Neural progenitor cell (in vitro differentiated cells): ENCODE measurements at regions not wholly inside any gene's neighbourhood (a gene's known extent, or its start where the extent isn't known, plus 50 kb on each side); places are given as distances from the start of the nearest gene placed in this dataset.

ENCODE experiments used
- DNase-seq: peaks from one replicate; pipeline ENCODE4 v3.0.0-alpha.2; 2016; ENCODE audit warnings: low spot score
- H2AFZ ChIP-seq: fragments of 200-600 bp; sonication (generic); replicated peaks from 2 replicates; pipeline ENCODE4 v1.6.1; 2016; ENCODE audit warnings: antibody characterized with exemption
- H3F3A ChIP-seq: fragments of 200-600 bp; sonication (generic); 2 replicates; pipeline ENCODE4 v1.6.1; 2016; ENCODE audit warnings: antibody characterized with exemption, low read depth
- H3K27ac ChIP-seq: fragments of 200-600 bp; sonication (generic); 2 replicates; pipeline ENCODE4 v1.5.1; 2016; ENCODE audit warnings: mild to moderate bottlenecking
- H3K27me3 ChIP-seq: fragments of 200-600 bp; sonication (generic); 2 replicates; pipeline ENCODE4 v1.6.1; 2016; ENCODE audit warnings: mild to moderate bottlenecking, moderate library complexity
- H3K36me3 ChIP-seq: fragments of 200-600 bp; sonication (generic); 2 replicates; pipeline ENCODE4 v1.5.1; 2016
- H3K4me1 ChIP-seq: fragments of 200-600 bp; sonication (generic); 2 replicates; pipeline ENCODE4 v1.6.1; 2016; ENCODE audit warnings: mixed run types
- H3K4me2 ChIP-seq: fragments of 200-600 bp; sonication (generic); 2 replicates; pipeline ENCODE4 v1.6.1; 2016
- H3K4me3 ChIP-seq: fragments of 200-600 bp; sonication (generic); 2 replicates; pipeline ENCODE4 v1.5.1; 2016
- H3K79me2 ChIP-seq: fragments of 200-600 bp; sonication (generic); 2 replicates; pipeline ENCODE4 v1.6.1; 2016; ENCODE audit warnings: low read depth
- H3K9ac ChIP-seq: fragments of 200-600 bp; sonication (generic); 2 replicates; pipeline ENCODE4 v1.6.1; 2016
- H3K9me3 ChIP-seq: fragments of 200-600 bp; sonication (generic); 2 replicates; pipeline ENCODE4 v1.5.1; 2016; ENCODE audit warnings: low read depth
- H4K20me1 ChIP-seq: fragments of 200-600 bp; sonication (generic); 2 replicates; pipeline ENCODE4 v1.6.1; 2016; ENCODE audit warnings: low read depth
- H3K27ac Mint-ChIP-seq: 3 replicates; pipeline ENCODE4 v1.8.0; 2021; ENCODE audit warnings: mixed read lengths
- H3K27me3 Mint-ChIP-seq: 2 replicates; pipeline ENCODE4 v1.8.0; 2022; ENCODE audit warnings: low read depth, mild to moderate bottlenecking, inconsistent platforms, moderate library complexity, mixed read lengths; ENCODE audit not compliant: insufficient read depth
- H3K36me3 Mint-ChIP-seq: 3 replicates; pipeline ENCODE4 v1.8.0; 2021; ENCODE audit warnings: mixed read lengths
- H3K4me1 Mint-ChIP-seq: 3 replicates; pipeline ENCODE4 v1.8.0; 2021; ENCODE audit warnings: mixed read lengths
- H3K4me3 Mint-ChIP-seq: 3 replicates; pipeline ENCODE4 v1.8.0; 2021; ENCODE audit warnings: mild to moderate bottlenecking, moderate library complexity, mixed read lengths
- H3K9me3 Mint-ChIP-seq: 3 replicates; pipeline ENCODE4 v1.8.0; 2020; ENCODE audit warnings: mixed read lengths
- EZH2 ChIP-seq: fragments of 200-600 bp; sonication (generic); IDR thresholded peaks from 2 replicates; pipeline ENCODE4 v1.6.1; 2017; ENCODE audit warnings: antibody characterized with exemption, mild to moderate bottlenecking, moderate library complexity
- EZH2phosphoT487 ChIP-seq: fragments of 200-600 bp; sonication (generic); IDR thresholded peaks from 2 replicates; pipeline ENCODE4 v1.6.1; 2017; ENCODE audit warnings: antibody characterized with exemption
- TF ChIP-seq, protein P1 (sequence below): fragments of 200-600 bp; sonication (generic); IDR thresholded peaks from 2 replicates; pipeline ENCODE4 v1.5.1; 2017; ENCODE audit warnings: antibody characterized with exemption, mild to moderate bottlenecking

DNA sequence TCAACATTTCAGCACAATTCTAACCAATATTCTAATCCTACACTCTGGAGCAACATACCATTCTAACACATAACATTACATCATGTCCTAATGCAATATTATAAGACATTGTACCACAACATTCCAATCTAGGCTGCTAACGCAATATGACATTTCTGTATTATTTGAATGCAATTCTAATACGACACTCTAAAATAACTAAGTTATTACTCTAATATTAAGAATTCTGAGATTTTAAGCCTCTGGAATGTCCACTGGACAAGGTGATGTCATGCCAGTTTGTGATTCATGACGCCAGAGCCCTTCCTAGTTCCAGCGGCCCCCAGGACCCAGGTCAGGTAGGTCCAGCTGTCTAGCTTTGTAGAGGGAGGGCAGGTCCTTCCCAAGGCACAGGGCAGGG, 69.7 kb upstream of the SIRPA start:
- Histone ChIP-seq H3K27ac (no peak overlapping the region), H3K27me3 (no peaks in the 10 kb centered on the region), H2AFZ (no peak overlapping the region), H3K36me3 (no peaks in the 10 kb centered on the region), H4K20me1 (no peaks in the 10 kb centered on the region), H3F3A (peaks cover 6% of the 10 kb centered on the region), H3K4me2 (no peak overlapping the region), H3K79me2 (no peaks in the 10 kb centered on the region), H3K4me3 (no peak overlapping the region), H3K4me1 (peaks cover 7% of the 10 kb centered on the region), H3K9me3 (no peaks in the 10 kb centered on the region), H3K9ac (no peak overlapping the region)
- Mint-ChIP-seq H3K36me3 (no peaks in the 10 kb centered on the region), H3K27ac (no peak overlapping the region), H3K27me3 (peaks cover 6% of the 10 kb centered on the region), H3K4me3 (no peak overlapping the region), H3K4me1 (peaks cover 8% of the 10 kb centered on the region), H3K9me3 (peaks cover 26% of the 10 kb centered on the region)
- no peak for DNase-seq
- TF ChIP-seq, protein P1, sequence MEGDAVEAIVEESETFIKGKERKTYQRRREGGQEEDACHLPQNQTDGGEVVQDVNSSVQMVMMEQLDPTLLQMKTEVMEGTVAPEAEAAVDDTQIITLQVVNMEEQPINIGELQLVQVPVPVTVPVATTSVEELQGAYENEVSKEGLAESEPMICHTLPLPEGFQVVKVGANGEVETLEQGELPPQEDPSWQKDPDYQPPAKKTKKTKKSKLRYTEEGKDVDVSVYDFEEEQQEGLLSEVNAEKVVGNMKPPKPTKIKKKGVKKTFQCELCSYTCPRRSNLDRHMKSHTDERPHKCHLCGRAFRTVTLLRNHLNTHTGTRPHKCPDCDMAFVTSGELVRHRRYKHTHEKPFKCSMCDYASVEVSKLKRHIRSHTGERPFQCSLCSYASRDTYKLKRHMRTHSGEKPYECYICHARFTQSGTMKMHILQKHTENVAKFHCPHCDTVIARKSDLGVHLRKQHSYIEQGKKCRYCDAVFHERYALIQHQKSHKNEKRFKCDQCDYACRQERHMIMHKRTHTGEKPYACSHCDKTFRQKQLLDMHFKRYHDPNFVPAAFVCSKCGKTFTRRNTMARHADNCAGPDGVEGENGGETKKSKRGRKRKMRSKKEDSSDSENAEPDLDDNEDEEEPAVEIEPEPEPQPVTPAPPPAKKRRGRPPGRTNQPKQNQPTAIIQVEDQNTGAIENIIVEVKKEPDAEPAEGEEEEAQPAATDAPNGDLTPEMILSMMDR: no peak
- no peak for TF ChIP-seq EZH2

DNA sequence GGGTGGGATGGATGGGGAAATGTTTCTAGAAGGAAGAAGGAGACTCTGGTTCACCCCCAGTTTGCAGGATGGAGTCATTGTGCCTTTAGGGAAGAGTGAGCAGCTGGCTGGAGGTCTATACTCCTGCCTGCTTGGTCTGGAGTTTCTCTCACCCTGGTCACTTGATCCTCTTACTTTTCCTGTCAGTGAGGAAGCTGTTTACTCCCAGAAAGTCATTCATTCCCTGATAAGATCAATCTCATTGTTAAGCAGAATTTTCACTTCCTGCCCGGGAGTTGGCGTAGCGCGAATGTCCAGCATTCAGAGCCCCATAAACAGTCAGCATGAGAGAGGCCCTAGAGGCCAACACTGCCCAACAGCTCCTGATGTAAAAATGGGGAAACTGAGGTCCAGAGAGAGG, 70.4 kb upstream of the SIRPA start:
- Histone ChIP-seq H2AFZ (no peak overlapping the region), H3F3A (peaks cover 6% of the 10 kb centered on the region), H3K9ac (no peak overlapping the region), H3K4me3 (no peak overlapping the region), H3K79me2 (no peaks in the 10 kb centered on the region), H3K36me3 (no peaks in the 10 kb centered on the region), H3K27me3 (no peaks in the 10 kb centered on the region), H3K4me2 (no peak overlapping the region), H4K20me1 (no peaks in the 10 kb centered on the region), H3K9me3 (no peaks in the 10 kb centered on the region), H3K27ac (no peak overlapping the region), H3K4me1 (peaks cover 7% of the 10 kb centered on the region)
- DNase-seq: no peak
- peaks cover 12% of the 10 kb centered on the region for H3K4me1 Mint-ChIP-seq
- peaks cover 8% of the 10 kb centered on the region for H3K27me3 Mint-ChIP-seq
- TF ChIP-seq EZH2 (no peak), EZH2phosphoT487 (no peak)
- TF ChIP-seq, protein P1: no peak
- H3K27ac Mint-ChIP-seq: no peak overlapping the region
- H3K9me3 Mint-ChIP-seq: peaks cover 26% of the 10 kb centered on the region
- H3K4me3 Mint-ChIP-seq: no peak overlapping the region
- no peaks in the 10 kb centered on the region for H3K36me3 Mint-ChIP-seq

DNA sequence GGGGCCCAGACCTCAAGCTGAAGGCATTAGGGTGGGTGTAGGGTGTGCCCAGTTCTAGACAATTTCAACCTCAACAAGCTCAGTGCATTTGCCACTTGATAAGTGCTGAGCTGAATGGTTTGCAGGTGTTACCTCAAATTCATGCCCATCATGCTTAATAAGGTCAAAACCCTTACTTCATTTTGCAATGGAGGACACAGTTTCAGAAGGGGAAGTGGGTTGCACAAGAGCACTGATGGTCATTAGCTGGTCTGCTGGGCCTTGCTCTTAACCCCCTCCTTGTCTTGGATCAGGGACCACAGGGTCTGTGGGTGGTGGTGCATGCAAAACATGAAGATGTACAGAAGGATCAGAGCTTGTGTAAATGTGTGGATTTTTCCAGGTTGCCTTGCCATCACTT, 71.0 kb upstream of the SIRPA start:
- Histone ChIP-seq H3K27ac (no peak overlapping the region), H3K36me3 (no peaks in the 10 kb centered on the region), H3K9me3 (no peaks in the 10 kb centered on the region), H3K4me3 (no peak overlapping the region), H3K79me2 (no peaks in the 10 kb centered on the region), H3K4me2 (no peak overlapping the region), H3F3A (peaks cover 6% of the 10 kb centered on the region), H2AFZ (no peak overlapping the region), H4K20me1 (no peaks in the 10 kb centered on the region), H3K4me1 (peaks cover 12% of the 10 kb centered on the region), H3K9ac (no peak overlapping the region), H3K27me3 (no peaks in the 10 kb centered on the region)
- no peak for DNase-seq
- peaks cover 7% of the 10 kb centered on the region for H3K27me3 Mint-ChIP-seq
- no peak overlapping the region for H3K27ac Mint-ChIP-seq
- no peak for TF ChIP-seq EZH2phosphoT487
- no peak for TF ChIP-seq EZH2
- H3K9me3 Mint-ChIP-seq: peaks cover 26% of the 10 kb centered on the region
- H3K36me3 Mint-ChIP-seq: no peaks in the 10 kb centered on the region
- H3K4me3 Mint-ChIP-seq: no peak overlapping the region
- peaks cover 16% of the 10 kb centered on the region for H3K4me1 Mint-ChIP-seq

DNA sequence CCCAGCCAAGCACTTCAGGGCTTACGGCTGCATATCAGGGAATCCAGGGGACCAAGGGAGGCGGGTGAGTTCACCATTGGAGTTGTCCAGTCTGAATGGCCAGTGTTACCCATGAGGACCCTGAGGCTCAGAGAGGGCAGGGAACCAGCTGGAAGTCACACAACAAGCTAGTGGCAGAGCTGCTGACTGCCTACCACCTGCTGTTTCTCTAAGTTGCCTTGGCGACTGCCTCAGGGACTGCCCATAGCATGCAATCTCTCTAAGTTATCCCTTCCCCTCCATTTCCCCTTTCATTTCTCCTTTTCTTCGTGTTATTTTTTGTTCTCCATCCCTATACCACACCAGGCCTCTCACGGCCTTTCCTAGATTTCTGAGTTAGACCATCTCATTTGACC, 71.8 kb upstream of the SIRPA start:
- Mint-ChIP-seq H3K9me3 (peaks cover 26% of the 10 kb centered on the region), H3K27ac (no peak overlapping the region), H3K27me3 (peaks cover 7% of the 10 kb centered on the region), H3K4me1 (peaks cover 23% of the 10 kb centered on the region), H3K36me3 (no peaks in the 10 kb centered on the region), H3K4me3 (no peak overlapping the region)
- H3K79me2 ChIP-seq: no peaks in the 10 kb centered on the region
- no peak for TF ChIP-seq EZH2
- TF ChIP-seq EZH2phosphoT487: no peak
- TF ChIP-seq, protein P1: no peak
- peaks cover 5% of the 10 kb centered on the region for H3F3A ChIP-seq
- DNase-seq: no peak
- H3K9ac ChIP-seq: no peak overlapping the region
- H3K4me1 ChIP-seq: peaks cover 20% of the 10 kb centered on the region
- no peaks in the 10 kb centered on the region for H4K20me1 ChIP-seq
- H3K4me2 ChIP-seq: no peak overlapping the region
- no peaks in the 10 kb centered on the region for H3K9me3 ChIP-seq
- H3K36me3 ChIP-seq: no peaks in the 10 kb centered on the region
- no peak overlapping the region for H2AFZ ChIP-seq
- no peak overlapping the region for H3K27ac ChIP-seq
- no peaks in the 10 kb centered on the region for H3K27me3 ChIP-seq
- H3K4me3 ChIP-seq: no peak overlapping the region
